SK-N-SH treated with all-trans-retinoic acid at 6 μM for 48 hours (cell line): ENCODE measurements at regions not wholly inside any gene's neighbourhood (a gene's known extent, or its start where the extent isn't known, plus 50 kb on each side); places are given as distances from the start of the nearest gene placed in this dataset.
"Not testable (repeated sequence)": the region's sequence is repeated elsewhere in the genome, so short reads cannot be mapped to it uniquely, and the experiment has no call there.

Experiments used
- ATAC-seq: fragments of 200-7000 bp; cut with Tn5 transposase; 3 replicates; pipeline ENCODE4 v1.9.1; 2020; ENCODE audit warnings: mild to moderate bottlenecking, moderate library complexity
- ARNTL ChIP-seq: fragments of 450-650 bp; formaldehyde crosslinking; IDR thresholded peaks from 2 replicates; pipeline ENCODE4 v1.5.0; 2020; ENCODE audit warnings: low read depth, mild to moderate bottlenecking, moderate library complexity, borderline replicate concordance
- BACH2 ChIP-seq: fragments of 250-450 bp; sonication (Bioruptor Pico); IDR thresholded peaks from 2 replicates; pipeline ENCODE4 v1.9.0; 2021; ENCODE audit warnings: mild to moderate bottlenecking, borderline replicate concordance
- CSDC2 ChIP-seq: fragments of 250-450 bp; sonication (Bioruptor Pico); IDR thresholded peaks from 2 replicates; pipeline ENCODE4 v1.5.0; 2020; ENCODE audit warnings: mild to moderate bottlenecking, moderate library complexity
- ESRRG ChIP-seq: fragments of 250-450 bp; sonication (Bioruptor Pico); IDR thresholded peaks from 2 replicates; pipeline ENCODE4 v1.6.1; 2021; ENCODE audit warnings: mild to moderate bottlenecking
- ISL1 ChIP-seq: fragments of 250-450 bp; sonication (Bioruptor Pico); IDR thresholded peaks from 2 replicates; pipeline ENCODE4 v2.1.2; 2022; ENCODE audit warnings: mild to moderate bottlenecking, moderate library complexity
- OSR1 ChIP-seq: fragments of 250-450 bp; sonication (Bioruptor Pico); IDR thresholded peaks from 2 replicates; pipeline ENCODE4 v1.8.0; 2022; ENCODE audit warnings: moderate library complexity, mild to moderate bottlenecking, inconsistent platforms
- SNAI2 ChIP-seq: fragments of 250-450 bp; sonication (Bioruptor Pico); IDR thresholded peaks from 2 replicates; pipeline ENCODE4 v1.5.0; 2020; ENCODE audit warnings: mild to moderate bottlenecking, moderate library complexity
- TCF4 ChIP-seq: fragments of 250-450 bp; sonication (Bioruptor Pico); IDR thresholded peaks from 2 replicates; pipeline ENCODE4 v1.8.0; 2021; ENCODE audit warnings: mild to moderate bottlenecking, moderate library complexity, borderline replicate concordance
- TOX ChIP-seq: fragments of 250-450 bp; sonication (Bioruptor Pico); IDR thresholded peaks from 2 replicates; pipeline ENCODE4 v1.8.0; 2021; ENCODE audit warnings: mild to moderate bottlenecking, moderate library complexity, borderline replicate concordance
- ZC3H10 ChIP-seq: fragments of 250-450 bp; sonication (Bioruptor Pico); IDR thresholded peaks from 2 replicates; pipeline ENCODE4 v1.5.1; 2021; ENCODE audit warnings: mild to moderate bottlenecking, moderate library complexity
- ZFP3 ChIP-seq: fragments of 250-450 bp; sonication (Bioruptor Pico); IDR thresholded peaks from 2 replicates; pipeline ENCODE4 v1.5.0; 2020; ENCODE audit warnings: mild to moderate bottlenecking, moderate library complexity
- ZFP30 ChIP-seq: fragments of 450-650 bp; formaldehyde crosslinking; IDR thresholded peaks from 2 replicates; pipeline ENCODE4 v1.5.0; 2022; ENCODE audit warnings: mild to moderate bottlenecking, moderate library complexity
- ZNF70 ChIP-seq: fragments of 450-650 bp; formaldehyde crosslinking; IDR thresholded peaks from 2 replicates; pipeline ENCODE4 v1.5.0; 2020; ENCODE audit warnings: mild to moderate bottlenecking, moderate library complexity
- ZNF8 ChIP-seq: fragments of 450-650 bp; formaldehyde crosslinking; IDR thresholded peaks from 2 replicates; pipeline ENCODE4 v1.5.0; 2020; ENCODE audit warnings: mild to moderate bottlenecking, moderate library complexity
- TF ChIP-seq, protein P1 (sequence below): fragments of 250-450 bp; sonication (Bioruptor Pico); IDR thresholded peaks from 2 replicates; pipeline ENCODE4 v1.5.0; 2020; ENCODE audit warnings: mild to moderate bottlenecking, moderate library complexity
- TF ChIP-seq, protein P2 (sequence below): fragments of 250-450 bp; sonication (Bioruptor Pico); IDR thresholded peaks from 2 replicates; pipeline ENCODE4 v1.5.1; 2021; ENCODE audit warnings: mild to moderate bottlenecking, moderate library complexity
- TF ChIP-seq, protein P3 (sequence below): fragments of 250-450 bp; sonication (Bioruptor Pico); IDR thresholded peaks from 2 replicates; pipeline ENCODE4 v1.5.1; 2020; ENCODE audit warnings: low read depth, mild to moderate bottlenecking, moderate library complexity
- TF ChIP-seq, protein P4 (sequence below): fragments of 250-450 bp; sonication (Bioruptor Pico); IDR thresholded peaks from 2 replicates; pipeline ENCODE4 v1.8.0; 2020; ENCODE audit warnings: mild to moderate bottlenecking, moderate library complexity, borderline replicate concordance

DNA sequence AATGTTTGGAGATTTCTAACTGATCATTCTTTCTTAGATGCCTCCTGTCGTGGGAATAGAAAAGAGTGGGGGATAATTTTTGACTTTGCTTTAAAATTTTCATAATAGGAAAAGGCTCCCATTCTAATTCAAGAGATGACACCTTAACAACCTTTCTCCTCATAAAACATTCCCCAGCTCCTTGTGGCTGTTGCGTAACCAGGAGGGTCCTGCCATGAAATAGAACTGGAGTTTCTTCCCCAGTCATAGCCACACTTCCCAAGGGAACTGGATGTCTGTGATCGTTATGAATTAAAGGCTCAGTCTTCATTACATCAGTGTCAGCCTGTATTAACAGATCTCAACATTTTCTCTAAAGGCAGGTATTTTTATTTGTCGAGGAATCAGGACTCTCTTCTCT is 119.9 kb upstream of the DAP start (continued):
- TF ChIP-seq, protein P1, sequence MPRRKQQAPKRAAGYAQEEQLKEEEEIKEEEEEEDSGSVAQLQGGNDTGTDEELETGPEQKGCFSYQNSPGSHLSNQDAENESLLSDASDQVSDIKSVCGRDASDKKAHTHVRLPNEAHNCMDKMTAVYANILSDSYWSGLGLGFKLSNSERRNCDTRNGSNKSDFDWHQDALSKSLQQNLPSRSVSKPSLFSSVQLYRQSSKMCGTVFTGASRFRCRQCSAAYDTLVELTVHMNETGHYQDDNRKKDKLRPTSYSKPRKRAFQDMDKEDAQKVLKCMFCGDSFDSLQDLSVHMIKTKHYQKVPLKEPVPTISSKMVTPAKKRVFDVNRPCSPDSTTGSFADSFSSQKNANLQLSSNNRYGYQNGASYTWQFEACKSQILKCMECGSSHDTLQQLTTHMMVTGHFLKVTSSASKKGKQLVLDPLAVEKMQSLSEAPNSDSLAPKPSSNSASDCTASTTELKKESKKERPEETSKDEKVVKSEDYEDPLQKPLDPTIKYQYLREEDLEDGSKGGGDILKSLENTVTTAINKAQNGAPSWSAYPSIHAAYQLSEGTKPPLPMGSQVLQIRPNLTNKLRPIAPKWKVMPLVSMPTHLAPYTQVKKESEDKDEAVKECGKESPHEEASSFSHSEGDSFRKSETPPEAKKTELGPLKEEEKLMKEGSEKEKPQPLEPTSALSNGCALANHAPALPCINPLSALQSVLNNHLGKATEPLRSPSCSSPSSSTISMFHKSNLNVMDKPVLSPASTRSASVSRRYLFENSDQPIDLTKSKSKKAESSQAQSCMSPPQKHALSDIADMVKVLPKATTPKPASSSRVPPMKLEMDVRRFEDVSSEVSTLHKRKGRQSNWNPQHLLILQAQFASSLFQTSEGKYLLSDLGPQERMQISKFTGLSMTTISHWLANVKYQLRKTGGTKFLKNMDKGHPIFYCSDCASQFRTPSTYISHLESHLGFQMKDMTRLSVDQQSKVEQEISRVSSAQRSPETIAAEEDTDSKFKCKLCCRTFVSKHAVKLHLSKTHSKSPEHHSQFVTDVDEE, result no peak
- TF ChIP-seq, protein P2, sequence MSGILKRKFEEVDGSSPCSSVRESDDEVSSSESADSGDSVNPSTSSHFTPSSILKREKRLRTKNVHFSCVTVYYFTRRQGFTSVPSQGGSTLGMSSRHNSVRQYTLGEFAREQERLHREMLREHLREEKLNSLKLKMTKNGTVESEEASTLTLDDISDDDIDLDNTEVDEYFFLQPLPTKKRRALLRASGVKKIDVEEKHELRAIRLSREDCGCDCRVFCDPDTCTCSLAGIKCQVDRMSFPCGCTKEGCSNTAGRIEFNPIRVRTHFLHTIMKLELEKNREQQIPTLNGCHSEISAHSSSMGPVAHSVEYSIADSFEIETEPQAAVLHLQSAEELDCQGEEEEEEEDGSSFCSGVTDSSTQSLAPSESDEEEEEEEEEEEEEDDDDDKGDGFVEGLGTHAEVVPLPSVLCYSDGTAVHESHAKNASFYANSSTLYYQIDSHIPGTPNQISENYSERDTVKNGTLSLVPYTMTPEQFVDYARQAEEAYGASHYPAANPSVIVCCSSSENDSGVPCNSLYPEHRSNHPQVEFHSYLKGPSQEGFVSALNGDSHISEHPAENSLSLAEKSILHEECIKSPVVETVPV (CRISPR knock-in tag), result no peak
- TF ChIP-seq, protein P3, sequence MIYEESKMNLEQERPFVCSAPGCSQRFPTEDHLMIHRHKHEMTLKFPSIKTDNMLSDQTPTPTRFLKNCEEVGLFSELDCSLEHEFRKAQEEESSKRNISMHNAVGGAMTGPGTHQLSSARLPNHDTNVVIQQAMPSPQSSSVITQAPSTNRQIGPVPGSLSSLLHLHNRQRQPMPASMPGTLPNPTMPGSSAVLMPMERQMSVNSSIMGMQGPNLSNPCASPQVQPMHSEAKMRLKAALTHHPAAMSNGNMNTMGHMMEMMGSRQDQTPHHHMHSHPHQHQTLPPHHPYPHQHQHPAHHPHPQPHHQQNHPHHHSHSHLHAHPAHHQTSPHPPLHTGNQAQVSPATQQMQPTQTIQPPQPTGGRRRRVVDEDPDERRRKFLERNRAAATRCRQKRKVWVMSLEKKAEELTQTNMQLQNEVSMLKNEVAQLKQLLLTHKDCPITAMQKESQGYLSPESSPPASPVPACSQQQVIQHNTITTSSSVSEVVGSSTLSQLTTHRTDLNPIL (CRISPR knock-in tag), result no peak
- TF ChIP-seq ARNTL (CRISPR knock-in tag) (no peak), SNAI2 (CRISPR knock-in tag) (no peak)

DNA sequence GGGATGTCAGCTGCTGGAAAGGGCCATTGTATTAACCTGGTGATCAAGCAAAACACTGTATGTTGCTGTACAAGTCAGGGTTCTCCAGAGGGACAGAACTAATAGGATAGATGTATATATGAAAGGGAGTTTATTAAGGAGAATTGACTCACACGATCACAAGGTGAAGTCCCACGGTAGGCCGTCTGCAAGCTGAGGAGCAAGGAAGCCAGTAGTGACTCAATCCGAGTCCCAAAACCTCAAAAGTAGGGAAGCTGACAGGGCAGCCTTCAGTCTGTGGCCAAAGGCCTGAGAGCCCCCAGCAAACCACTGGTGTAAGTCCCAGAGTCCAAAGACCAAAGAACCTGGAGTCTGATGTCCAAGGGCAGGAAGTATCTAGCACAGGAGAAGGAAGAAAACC is 116.0 kb upstream of the DAP start:
- ATAC-seq, result not testable (repeated sequence)

DNA sequence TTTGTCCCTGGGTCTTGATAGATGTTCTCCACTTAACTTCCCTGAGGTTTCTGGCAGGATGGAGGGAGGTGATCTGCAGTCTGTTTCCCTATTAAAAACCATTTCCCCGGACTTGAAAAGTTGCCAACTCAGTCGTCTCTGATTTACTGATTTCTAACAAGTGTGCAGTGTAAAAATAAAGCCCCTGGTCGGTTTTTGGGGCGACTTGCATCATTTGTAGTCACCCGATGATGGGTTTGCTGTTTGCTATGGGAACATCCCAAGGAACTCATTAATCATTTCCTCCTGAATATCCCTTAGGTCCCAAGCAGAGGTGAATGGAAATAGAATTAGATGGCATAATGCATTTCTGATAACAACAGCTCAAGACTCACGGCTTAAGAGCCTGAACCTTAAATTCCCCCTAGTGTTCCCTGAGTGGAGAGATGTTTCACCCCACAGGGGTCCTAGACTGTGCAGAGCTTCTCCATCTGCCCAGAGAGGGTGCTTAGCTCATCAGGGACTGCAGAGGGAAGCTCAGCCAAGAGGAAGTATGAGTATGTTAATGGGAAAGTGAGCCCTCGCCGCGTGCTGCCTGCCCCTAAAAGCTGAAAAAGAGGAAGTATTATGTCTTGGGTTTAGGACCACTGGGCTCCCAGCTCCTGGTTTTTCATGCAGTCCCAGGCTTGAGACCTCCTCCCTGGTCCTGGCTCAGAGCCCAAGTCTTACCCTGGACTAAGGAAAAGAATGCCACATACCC is 115.1 kb upstream of the DAP start:
- TF ChIP-seq ISL1 (CRISPR knock-in tag) (no peak), ARNTL (CRISPR knock-in tag) (no peak), ZNF8 (CRISPR knock-in tag) (no peak), ZFP30 (CRISPR knock-in tag) (no peak), TOX (CRISPR knock-in tag) (no peak), CSDC2 (CRISPR knock-in tag) (no peak), BACH2 (CRISPR knock-in tag) (no peak), ZC3H10 (no peak), ESRRG (CRISPR knock-in tag) (no peak), ZNF70 (CRISPR knock-in tag) (no peak), OSR1 (CRISPR knock-in tag) (no peak), ZFP3 (CRISPR knock-in tag) (no peak), TCF4 (no peak)
- TF ChIP-seq, protein P1, result no peak
- TF ChIP-seq, protein P3 (CRISPR knock-in tag), result no peak
- TF ChIP-seq, protein P4, sequence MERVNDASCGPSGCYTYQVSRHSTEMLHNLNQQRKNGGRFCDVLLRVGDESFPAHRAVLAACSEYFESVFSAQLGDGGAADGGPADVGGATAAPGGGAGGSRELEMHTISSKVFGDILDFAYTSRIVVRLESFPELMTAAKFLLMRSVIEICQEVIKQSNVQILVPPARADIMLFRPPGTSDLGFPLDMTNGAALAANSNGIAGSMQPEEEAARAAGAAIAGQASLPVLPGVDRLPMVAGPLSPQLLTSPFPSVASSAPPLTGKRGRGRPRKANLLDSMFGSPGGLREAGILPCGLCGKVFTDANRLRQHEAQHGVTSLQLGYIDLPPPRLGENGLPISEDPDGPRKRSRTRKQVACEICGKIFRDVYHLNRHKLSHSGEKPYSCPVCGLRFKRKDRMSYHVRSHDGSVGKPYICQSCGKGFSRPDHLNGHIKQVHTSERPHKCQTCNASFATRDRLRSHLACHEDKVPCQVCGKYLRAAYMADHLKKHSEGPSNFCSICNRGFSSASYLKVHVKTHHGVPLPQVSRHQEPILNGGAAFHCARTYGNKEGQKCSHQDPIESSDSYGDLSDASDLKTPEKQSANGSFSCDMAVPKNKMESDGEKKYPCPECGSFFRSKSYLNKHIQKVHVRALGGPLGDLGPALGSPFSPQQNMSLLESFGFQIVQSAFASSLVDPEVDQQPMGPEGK (CRISPR knock-in tag), result no peak

More for the DNA sequence above, 115.1 kb upstream of the DAP start:
- ATAC-seq, result no peak; the same call in 2 of the 3 replicates
